GM10266 (cell line): ENCODE measurements at regions not wholly inside any gene's neighbourhood (a gene's known extent, or its start where the extent isn't known, plus 50 kb on each side); places are given as distances from the start of the nearest gene placed in this dataset.

Experiments
- DNase-seq: peaks from one replicate; pipeline ENCODE4 v3.0.0; 2012; ENCODE audit errors: extremely low spot score
- CTCF ChIP-seq: IDR thresholded peaks from 2 replicates; pipeline ENCODE4 v1.5.1; 2012; ENCODE audit warnings: mild to moderate bottlenecking, low read depth; ENCODE audit not compliant: control insufficient read depth, insufficient read depth; ENCODE audit errors: missing control alignments

- no peak for TF ChIP-seq CTCF
- no peak for DNase-seq
Observed at GRCh38 chr4:32290102-32290501, 1569.9 kb downstream of the PCDH7 start.

GRCh38 chr4:32318926-32319325 is 1598.8 kb downstream of the PCDH7 start:
- no peak for DNase-seq
- no peak for TF ChIP-seq CTCF

- no peak for DNase-seq
Observed at GRCh38 chr4:32321421-32321820, 1601.3 kb downstream of the PCDH7 start.

GRCh38 chr4:32334759-32335158 is 1614.6 kb downstream of the PCDH7 start:
- no peak for TF ChIP-seq CTCF
- DNase-seq, result no peak

More at GRCh38 chr4:32321421-32321820, 1601.3 kb downstream of the PCDH7 start:
- no peak for TF ChIP-seq CTCF

GRCh38 chr4:32337403-32337802 is 1617.2 kb downstream of the PCDH7 start:
- no peak for TF ChIP-seq CTCF
- no peak for DNase-seq

- no peak for TF ChIP-seq CTCF
- no peak for DNase-seq
Observed at GRCh38 chr4:32340591-32340990, 1620.4 kb downstream of the PCDH7 start.

- TF ChIP-seq CTCF, result no peak
- DNase-seq, result no peak
Observed at GRCh38 chr4:32341342-32341741, 1621.2 kb downstream of the PCDH7 start.
